ENCODE measurements at regions not wholly inside any gene's neighbourhood (a gene's known extent, or its start where the extent isn't known, plus 50 kb on each side); places are given as distances from the start of the nearest gene placed in this dataset.
A peak's percentile ranks its signal among the peaks of the same experiment; 100 is the strongest.

DNA sequence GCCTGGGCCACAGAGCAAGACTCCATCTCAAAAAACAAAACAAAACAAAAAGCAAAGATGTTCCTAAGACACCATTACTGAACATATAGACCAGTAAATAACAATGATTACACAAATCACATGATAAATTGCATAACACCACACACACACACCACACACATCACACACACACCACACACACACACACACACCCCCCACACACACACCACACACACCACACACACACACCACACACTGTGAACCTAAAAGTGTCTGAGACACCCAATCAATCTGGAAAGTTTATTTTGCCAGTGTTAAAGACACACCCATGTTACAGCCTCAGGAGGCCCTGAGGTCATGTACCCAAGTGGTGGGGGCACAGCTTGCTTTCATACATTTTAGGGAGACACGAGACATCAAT lies 62.6 kb upstream of the ASAP2 start:
- TF ChIP-seq CSDC2 (CRISPR knock-in tag; IDR thresholded peaks at IDR 0.05) (no peak), PPARA (CRISPR knock-in tag; IDR thresholded peaks at IDR 0.05; ENCODE audit: borderline replicate concordance) (no peak), ISL1 (CRISPR knock-in tag; IDR thresholded peaks at IDR 0.05) (no peak), TOX (CRISPR knock-in tag; IDR thresholded peaks at IDR 0.05; ENCODE audit: borderline replicate concordance) (no peak), GLIS3 (CRISPR knock-in tag; IDR thresholded peaks at IDR 0.05) (no peak), OSR1 (CRISPR knock-in tag; IDR thresholded peaks at IDR 0.05) (no peak), SNAI2 (CRISPR knock-in tag; IDR thresholded peaks at IDR 0.05) (no peak), TCF4 (CRISPR knock-in tag; IDR thresholded peaks at IDR 0.05; ENCODE audit: borderline replicate concordance) (no peak), RARB (CRISPR knock-in tag; IDR thresholded peaks at IDR 0.05) (no peak), ESRRG (CRISPR knock-in tag; IDR thresholded peaks at IDR 0.05) (no peak), ZNF8 (CRISPR knock-in tag; IDR thresholded peaks at IDR 0.05) (no peak), ZNF565 (CRISPR knock-in tag; conservative IDR thresholded peaks at IDR 0.05; ENCODE audit: low read depth) (no peak), ARNTL (CRISPR knock-in tag; IDR thresholded peaks at IDR 0.05; ENCODE audit: borderline replicate concordance, low read depth) (no peak)
- TF ChIP-seq, protein P1, sequence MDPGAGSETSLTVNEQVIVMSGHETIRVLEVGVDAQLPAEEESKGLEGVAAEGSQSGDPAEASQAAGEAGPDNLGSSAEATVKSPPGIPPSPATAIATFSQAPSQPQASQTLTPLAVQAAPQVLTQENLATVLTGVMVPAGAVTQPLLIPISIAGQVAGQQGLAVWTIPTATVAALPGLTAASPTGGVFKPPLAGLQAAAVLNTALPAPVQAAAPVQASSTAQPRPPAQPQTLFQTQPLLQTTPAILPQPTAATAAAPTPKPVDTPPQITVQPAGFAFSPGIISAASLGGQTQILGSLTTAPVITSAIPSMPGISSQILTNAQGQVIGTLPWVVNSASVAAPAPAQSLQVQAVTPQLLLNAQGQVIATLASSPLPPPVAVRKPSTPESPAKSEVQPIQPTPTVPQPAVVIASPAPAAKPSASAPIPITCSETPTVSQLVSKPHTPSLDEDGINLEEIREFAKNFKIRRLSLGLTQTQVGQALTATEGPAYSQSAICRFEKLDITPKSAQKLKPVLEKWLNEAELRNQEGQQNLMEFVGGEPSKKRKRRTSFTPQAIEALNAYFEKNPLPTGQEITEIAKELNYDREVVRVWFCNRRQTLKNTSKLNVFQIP (CRISPR knock-in tag; IDR thresholded peaks at IDR 0.05; ENCODE audit: borderline replicate concordance, low read depth): no peak
- TF ChIP-seq, protein P2, sequence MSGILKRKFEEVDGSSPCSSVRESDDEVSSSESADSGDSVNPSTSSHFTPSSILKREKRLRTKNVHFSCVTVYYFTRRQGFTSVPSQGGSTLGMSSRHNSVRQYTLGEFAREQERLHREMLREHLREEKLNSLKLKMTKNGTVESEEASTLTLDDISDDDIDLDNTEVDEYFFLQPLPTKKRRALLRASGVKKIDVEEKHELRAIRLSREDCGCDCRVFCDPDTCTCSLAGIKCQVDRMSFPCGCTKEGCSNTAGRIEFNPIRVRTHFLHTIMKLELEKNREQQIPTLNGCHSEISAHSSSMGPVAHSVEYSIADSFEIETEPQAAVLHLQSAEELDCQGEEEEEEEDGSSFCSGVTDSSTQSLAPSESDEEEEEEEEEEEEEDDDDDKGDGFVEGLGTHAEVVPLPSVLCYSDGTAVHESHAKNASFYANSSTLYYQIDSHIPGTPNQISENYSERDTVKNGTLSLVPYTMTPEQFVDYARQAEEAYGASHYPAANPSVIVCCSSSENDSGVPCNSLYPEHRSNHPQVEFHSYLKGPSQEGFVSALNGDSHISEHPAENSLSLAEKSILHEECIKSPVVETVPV (CRISPR knock-in tag; IDR thresholded peaks at IDR 0.05): no peak
- TF ChIP-seq, protein P3, sequence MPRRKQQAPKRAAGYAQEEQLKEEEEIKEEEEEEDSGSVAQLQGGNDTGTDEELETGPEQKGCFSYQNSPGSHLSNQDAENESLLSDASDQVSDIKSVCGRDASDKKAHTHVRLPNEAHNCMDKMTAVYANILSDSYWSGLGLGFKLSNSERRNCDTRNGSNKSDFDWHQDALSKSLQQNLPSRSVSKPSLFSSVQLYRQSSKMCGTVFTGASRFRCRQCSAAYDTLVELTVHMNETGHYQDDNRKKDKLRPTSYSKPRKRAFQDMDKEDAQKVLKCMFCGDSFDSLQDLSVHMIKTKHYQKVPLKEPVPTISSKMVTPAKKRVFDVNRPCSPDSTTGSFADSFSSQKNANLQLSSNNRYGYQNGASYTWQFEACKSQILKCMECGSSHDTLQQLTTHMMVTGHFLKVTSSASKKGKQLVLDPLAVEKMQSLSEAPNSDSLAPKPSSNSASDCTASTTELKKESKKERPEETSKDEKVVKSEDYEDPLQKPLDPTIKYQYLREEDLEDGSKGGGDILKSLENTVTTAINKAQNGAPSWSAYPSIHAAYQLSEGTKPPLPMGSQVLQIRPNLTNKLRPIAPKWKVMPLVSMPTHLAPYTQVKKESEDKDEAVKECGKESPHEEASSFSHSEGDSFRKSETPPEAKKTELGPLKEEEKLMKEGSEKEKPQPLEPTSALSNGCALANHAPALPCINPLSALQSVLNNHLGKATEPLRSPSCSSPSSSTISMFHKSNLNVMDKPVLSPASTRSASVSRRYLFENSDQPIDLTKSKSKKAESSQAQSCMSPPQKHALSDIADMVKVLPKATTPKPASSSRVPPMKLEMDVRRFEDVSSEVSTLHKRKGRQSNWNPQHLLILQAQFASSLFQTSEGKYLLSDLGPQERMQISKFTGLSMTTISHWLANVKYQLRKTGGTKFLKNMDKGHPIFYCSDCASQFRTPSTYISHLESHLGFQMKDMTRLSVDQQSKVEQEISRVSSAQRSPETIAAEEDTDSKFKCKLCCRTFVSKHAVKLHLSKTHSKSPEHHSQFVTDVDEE (CRISPR knock-in tag; IDR thresholded peaks at IDR 0.05): no peak
- TF ChIP-seq, protein P4, sequence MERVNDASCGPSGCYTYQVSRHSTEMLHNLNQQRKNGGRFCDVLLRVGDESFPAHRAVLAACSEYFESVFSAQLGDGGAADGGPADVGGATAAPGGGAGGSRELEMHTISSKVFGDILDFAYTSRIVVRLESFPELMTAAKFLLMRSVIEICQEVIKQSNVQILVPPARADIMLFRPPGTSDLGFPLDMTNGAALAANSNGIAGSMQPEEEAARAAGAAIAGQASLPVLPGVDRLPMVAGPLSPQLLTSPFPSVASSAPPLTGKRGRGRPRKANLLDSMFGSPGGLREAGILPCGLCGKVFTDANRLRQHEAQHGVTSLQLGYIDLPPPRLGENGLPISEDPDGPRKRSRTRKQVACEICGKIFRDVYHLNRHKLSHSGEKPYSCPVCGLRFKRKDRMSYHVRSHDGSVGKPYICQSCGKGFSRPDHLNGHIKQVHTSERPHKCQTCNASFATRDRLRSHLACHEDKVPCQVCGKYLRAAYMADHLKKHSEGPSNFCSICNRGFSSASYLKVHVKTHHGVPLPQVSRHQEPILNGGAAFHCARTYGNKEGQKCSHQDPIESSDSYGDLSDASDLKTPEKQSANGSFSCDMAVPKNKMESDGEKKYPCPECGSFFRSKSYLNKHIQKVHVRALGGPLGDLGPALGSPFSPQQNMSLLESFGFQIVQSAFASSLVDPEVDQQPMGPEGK (CRISPR knock-in tag; IDR thresholded peaks at IDR 0.05; ENCODE audit: borderline replicate concordance): no peak
- TF ChIP-seq, protein P5, sequence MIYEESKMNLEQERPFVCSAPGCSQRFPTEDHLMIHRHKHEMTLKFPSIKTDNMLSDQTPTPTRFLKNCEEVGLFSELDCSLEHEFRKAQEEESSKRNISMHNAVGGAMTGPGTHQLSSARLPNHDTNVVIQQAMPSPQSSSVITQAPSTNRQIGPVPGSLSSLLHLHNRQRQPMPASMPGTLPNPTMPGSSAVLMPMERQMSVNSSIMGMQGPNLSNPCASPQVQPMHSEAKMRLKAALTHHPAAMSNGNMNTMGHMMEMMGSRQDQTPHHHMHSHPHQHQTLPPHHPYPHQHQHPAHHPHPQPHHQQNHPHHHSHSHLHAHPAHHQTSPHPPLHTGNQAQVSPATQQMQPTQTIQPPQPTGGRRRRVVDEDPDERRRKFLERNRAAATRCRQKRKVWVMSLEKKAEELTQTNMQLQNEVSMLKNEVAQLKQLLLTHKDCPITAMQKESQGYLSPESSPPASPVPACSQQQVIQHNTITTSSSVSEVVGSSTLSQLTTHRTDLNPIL (CRISPR knock-in tag; IDR thresholded peaks at IDR 0.05; ENCODE audit: low read depth): no peak
- ATAC-seq: no peak

DNA sequence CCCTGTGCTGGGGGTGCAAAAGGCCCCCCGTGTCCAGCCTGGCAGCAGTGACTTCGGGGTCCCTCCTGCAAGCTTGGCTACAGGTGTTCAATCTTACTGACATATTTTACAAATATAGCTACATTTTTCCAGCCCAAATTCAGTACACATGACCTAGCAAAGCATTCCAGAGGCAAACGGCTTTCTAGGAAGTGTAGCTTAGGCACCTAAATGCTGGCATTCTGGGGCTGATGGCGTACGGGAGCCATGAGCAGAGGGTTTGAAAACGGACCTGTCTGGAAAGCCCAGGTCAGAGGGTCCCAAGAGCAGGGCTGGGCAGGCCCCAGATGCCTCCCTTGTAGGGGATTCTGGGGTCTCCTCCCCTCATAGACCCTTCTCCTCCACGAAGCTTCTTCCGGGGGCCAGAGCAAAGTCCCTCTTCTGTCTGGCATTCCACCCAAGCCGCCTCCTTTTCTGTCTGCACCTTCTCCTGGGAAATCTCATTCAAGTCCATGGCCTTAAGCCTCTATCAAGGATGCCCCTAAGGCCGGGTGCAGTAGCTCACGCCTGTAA lies 63.3 kb upstream of the ASAP2 start:
- peak; percentile 3 for ATAC-seq
- TF ChIP-seq, protein P3 (CRISPR knock-in tag; IDR thresholded peaks at IDR 0.05): no peak
- no peak for TF ChIP-seq SNAI2 (CRISPR knock-in tag; IDR thresholded peaks at IDR 0.05)
- no peak for TF ChIP-seq PPARA (CRISPR knock-in tag; IDR thresholded peaks at IDR 0.05; ENCODE audit: borderline replicate concordance)
- TF ChIP-seq, protein P5 (CRISPR knock-in tag; IDR thresholded peaks at IDR 0.05; ENCODE audit: low read depth): no peak
- TF ChIP-seq ZNF8 (CRISPR knock-in tag; IDR thresholded peaks at IDR 0.05): no peak
- no peak for TF ChIP-seq OSR1 (CRISPR knock-in tag; IDR thresholded peaks at IDR 0.05)
- TF ChIP-seq ZFP30 (CRISPR knock-in tag; IDR thresholded peaks at IDR 0.05): no peak
- TF ChIP-seq TOX (CRISPR knock-in tag; IDR thresholded peaks at IDR 0.05; ENCODE audit: borderline replicate concordance): no peak
- TF ChIP-seq GLIS3 (CRISPR knock-in tag; IDR thresholded peaks at IDR 0.05): no peak
- TF ChIP-seq ARNTL (CRISPR knock-in tag; IDR thresholded peaks at IDR 0.05; ENCODE audit: borderline replicate concordance, low read depth): no peak
